Neural progenitor cell (in vitro differentiated cells): ENCODE measurements at regions not wholly inside any gene's neighbourhood (a gene's known extent, or its start where the extent isn't known, plus 50 kb on each side); places are given as distances from the start of the nearest gene placed in this dataset.

Experiments
- DNase-seq: peaks from one replicate; pipeline ENCODE4 v3.0.0-alpha.2; 2016; ENCODE audit warnings: low spot score
- H2AFZ ChIP-seq: fragments of 200-600 bp; sonication (generic); replicated peaks from 2 replicates; pipeline ENCODE4 v1.6.1; 2016; ENCODE audit warnings: antibody characterized with exemption
- H3F3A ChIP-seq: fragments of 200-600 bp; sonication (generic); 2 replicates; pipeline ENCODE4 v1.6.1; 2016; ENCODE audit warnings: antibody characterized with exemption, low read depth
- H3K27ac ChIP-seq: fragments of 200-600 bp; sonication (generic); 2 replicates; pipeline ENCODE4 v1.5.1; 2016; ENCODE audit warnings: mild to moderate bottlenecking
- H3K27me3 ChIP-seq: fragments of 200-600 bp; sonication (generic); 2 replicates; pipeline ENCODE4 v1.6.1; 2016; ENCODE audit warnings: mild to moderate bottlenecking, moderate library complexity
- H3K36me3 ChIP-seq: fragments of 200-600 bp; sonication (generic); 2 replicates; pipeline ENCODE4 v1.5.1; 2016
- H3K4me1 ChIP-seq: fragments of 200-600 bp; sonication (generic); 2 replicates; pipeline ENCODE4 v1.6.1; 2016; ENCODE audit warnings: mixed run types
- H3K4me2 ChIP-seq: fragments of 200-600 bp; sonication (generic); 2 replicates; pipeline ENCODE4 v1.6.1; 2016
- H3K4me3 ChIP-seq: fragments of 200-600 bp; sonication (generic); 2 replicates; pipeline ENCODE4 v1.5.1; 2016
- H3K79me2 ChIP-seq: fragments of 200-600 bp; sonication (generic); 2 replicates; pipeline ENCODE4 v1.6.1; 2016; ENCODE audit warnings: low read depth
- H3K9ac ChIP-seq: fragments of 200-600 bp; sonication (generic); 2 replicates; pipeline ENCODE4 v1.6.1; 2016
- H3K9me3 ChIP-seq: fragments of 200-600 bp; sonication (generic); 2 replicates; pipeline ENCODE4 v1.5.1; 2016; ENCODE audit warnings: low read depth
- H4K20me1 ChIP-seq: fragments of 200-600 bp; sonication (generic); 2 replicates; pipeline ENCODE4 v1.6.1; 2016; ENCODE audit warnings: low read depth
- H3K27ac Mint-ChIP-seq: 3 replicates; pipeline ENCODE4 v1.8.0; 2021; ENCODE audit warnings: mixed read lengths
- H3K27me3 Mint-ChIP-seq: 2 replicates; pipeline ENCODE4 v1.8.0; 2022; ENCODE audit warnings: low read depth, mild to moderate bottlenecking, inconsistent platforms, moderate library complexity, mixed read lengths; ENCODE audit not compliant: insufficient read depth
- H3K36me3 Mint-ChIP-seq: 3 replicates; pipeline ENCODE4 v1.8.0; 2021; ENCODE audit warnings: mixed read lengths
- H3K4me1 Mint-ChIP-seq: 3 replicates; pipeline ENCODE4 v1.8.0; 2021; ENCODE audit warnings: mixed read lengths
- H3K4me3 Mint-ChIP-seq: 3 replicates; pipeline ENCODE4 v1.8.0; 2021; ENCODE audit warnings: mild to moderate bottlenecking, moderate library complexity, mixed read lengths
- H3K9me3 Mint-ChIP-seq: 3 replicates; pipeline ENCODE4 v1.8.0; 2020; ENCODE audit warnings: mixed read lengths
- EZH2 ChIP-seq: fragments of 200-600 bp; sonication (generic); IDR thresholded peaks from 2 replicates; pipeline ENCODE4 v1.6.1; 2017; ENCODE audit warnings: antibody characterized with exemption, mild to moderate bottlenecking, moderate library complexity
- EZH2phosphoT487 ChIP-seq: fragments of 200-600 bp; sonication (generic); IDR thresholded peaks from 2 replicates; pipeline ENCODE4 v1.6.1; 2017; ENCODE audit warnings: antibody characterized with exemption
- TF ChIP-seq, protein P1 (sequence below): fragments of 200-600 bp; sonication (generic); IDR thresholded peaks from 2 replicates; pipeline ENCODE4 v1.5.1; 2017; ENCODE audit warnings: antibody characterized with exemption, mild to moderate bottlenecking

DNA sequence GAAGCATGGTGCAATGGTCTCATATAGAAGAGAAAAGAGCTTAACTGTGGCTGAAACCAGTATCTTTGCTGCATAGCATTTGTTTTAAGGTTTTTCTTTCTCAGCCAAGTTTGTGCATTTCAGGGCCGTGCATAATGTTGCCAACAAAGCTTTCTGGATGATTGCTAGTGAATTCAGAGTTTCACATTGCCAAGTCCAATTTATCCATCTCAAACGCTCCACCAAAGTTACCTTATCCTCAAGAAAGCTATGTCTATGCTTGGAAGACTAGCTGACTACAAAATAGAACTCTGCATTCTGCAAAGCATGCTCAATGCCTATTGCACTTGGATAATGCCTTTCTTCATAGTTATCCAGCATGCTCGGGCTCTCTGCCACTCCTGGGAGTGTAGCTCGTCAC, 535.8 kb upstream of the SGCG start:
- Histone ChIP-seq H3K27ac (no peak overlapping the region), H3F3A (no peaks in the 10 kb centered on the region), H3K4me1 (peaks cover 12% of the 10 kb centered on the region), H3K4me2 (no peak overlapping the region), H3K9ac (no peak overlapping the region), H3K27me3 (no peaks in the 10 kb centered on the region), H3K36me3 (no peaks in the 10 kb centered on the region), H2AFZ (no peak overlapping the region), H4K20me1 (no peaks in the 10 kb centered on the region), H3K79me2 (no peaks in the 10 kb centered on the region), H3K4me3 (no peak overlapping the region), H3K9me3 (no peaks in the 10 kb centered on the region)
- TF ChIP-seq, protein P1, sequence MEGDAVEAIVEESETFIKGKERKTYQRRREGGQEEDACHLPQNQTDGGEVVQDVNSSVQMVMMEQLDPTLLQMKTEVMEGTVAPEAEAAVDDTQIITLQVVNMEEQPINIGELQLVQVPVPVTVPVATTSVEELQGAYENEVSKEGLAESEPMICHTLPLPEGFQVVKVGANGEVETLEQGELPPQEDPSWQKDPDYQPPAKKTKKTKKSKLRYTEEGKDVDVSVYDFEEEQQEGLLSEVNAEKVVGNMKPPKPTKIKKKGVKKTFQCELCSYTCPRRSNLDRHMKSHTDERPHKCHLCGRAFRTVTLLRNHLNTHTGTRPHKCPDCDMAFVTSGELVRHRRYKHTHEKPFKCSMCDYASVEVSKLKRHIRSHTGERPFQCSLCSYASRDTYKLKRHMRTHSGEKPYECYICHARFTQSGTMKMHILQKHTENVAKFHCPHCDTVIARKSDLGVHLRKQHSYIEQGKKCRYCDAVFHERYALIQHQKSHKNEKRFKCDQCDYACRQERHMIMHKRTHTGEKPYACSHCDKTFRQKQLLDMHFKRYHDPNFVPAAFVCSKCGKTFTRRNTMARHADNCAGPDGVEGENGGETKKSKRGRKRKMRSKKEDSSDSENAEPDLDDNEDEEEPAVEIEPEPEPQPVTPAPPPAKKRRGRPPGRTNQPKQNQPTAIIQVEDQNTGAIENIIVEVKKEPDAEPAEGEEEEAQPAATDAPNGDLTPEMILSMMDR = no peak
- no peak for TF ChIP-seq EZH2phosphoT487
- no peak for TF ChIP-seq EZH2
- peaks cover 13% of the 10 kb centered on the region for H3K4me1 Mint-ChIP-seq
- peaks cover 4% of the 10 kb centered on the region for H3K9me3 Mint-ChIP-seq
- no peak overlapping the region for H3K4me3 Mint-ChIP-seq
- peaks cover 14% of the 10 kb centered on the region for H3K27me3 Mint-ChIP-seq
- no peaks in the 10 kb centered on the region for H3K36me3 Mint-ChIP-seq
- DNase-seq = no peak
- H3K27ac Mint-ChIP-seq = no peak overlapping the region

DNA sequence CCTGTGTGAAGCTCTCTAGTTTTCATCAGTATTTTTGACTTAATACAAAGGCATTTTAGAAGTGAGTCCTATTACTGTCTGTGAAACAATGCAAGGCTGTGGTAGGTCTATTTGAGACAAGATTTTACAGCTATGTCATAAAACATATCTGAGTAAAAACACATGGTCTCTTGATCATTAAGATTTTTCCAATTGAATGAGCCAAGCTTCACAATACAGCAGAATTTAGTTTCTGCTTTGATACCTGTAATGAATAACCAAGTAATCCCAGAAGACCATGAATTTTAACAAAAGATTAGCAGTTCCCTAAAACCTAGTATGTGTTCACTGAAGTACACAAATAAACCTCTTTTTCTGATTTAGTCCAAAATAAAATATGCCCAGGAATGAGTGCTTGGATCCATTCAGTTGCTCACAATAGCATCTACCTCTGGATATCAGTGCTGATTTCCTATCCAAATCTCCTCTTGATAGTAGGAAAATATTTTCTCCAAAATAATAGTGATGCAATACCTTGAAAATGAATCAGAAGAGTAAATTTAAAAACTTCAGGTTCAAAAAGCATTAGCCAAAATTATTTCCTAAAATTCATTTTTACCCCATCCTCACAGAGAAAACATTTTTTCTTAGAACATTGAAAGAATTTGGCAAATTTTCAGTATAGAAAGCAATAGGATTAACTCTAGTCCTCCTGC, 533.5 kb upstream of the SGCG start:
- DNase-seq = no peak
- Histone ChIP-seq H3F3A (no peaks in the 10 kb centered on the region), H3K36me3 (no peaks in the 10 kb centered on the region), H4K20me1 (no peaks in the 10 kb centered on the region), H3K27ac (no peak overlapping the region), H3K79me2 (no peaks in the 10 kb centered on the region), H3K4me2 (no peak overlapping the region), H3K4me1 (peaks cover 12% of the 10 kb centered on the region), H3K9ac (no peak overlapping the region), H2AFZ (no peak overlapping the region), H3K9me3 (no peaks in the 10 kb centered on the region), H3K27me3 (no peaks in the 10 kb centered on the region), H3K4me3 (no peak overlapping the region)
- no peak overlapping the region for H3K27ac Mint-ChIP-seq
- no peaks in the 10 kb centered on the region for H3K36me3 Mint-ChIP-seq
- no peak overlapping the region for H3K4me3 Mint-ChIP-seq
- peaks cover 13% of the 10 kb centered on the region for H3K4me1 Mint-ChIP-seq
- peaks cover 4% of the 10 kb centered on the region for H3K9me3 Mint-ChIP-seq
- peaks cover 14% of the 10 kb centered on the region for H3K27me3 Mint-ChIP-seq
- TF ChIP-seq, protein P1 = no peak
- TF ChIP-seq EZH2phosphoT487 = no peak
- TF ChIP-seq EZH2 = no peak

DNA sequence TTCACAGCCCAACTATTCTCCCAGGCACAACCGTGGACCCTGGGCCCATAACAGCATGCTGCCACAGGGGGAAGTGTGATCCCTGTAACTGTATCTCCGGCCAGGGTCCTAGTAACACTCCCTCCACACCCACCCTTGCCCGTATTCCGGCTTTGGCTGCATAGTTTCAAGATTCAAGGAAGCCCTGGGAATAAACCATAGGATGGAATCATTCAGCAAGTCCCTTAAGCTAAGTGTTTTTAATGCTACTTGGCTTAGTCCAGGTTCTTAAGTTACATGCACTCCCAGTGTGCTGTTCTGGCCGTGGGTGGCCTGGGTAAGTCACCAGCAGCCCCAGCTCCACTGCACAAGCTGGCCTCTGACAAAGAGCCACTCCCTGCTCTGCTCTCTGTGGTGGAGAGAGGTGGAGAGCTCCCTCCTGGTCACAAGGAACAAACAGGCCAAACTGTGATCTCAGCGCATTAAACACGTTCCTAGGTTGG, 532.4 kb upstream of the SGCG start:
- peaks cover 13% of the 10 kb centered on the region for H3K4me1 Mint-ChIP-seq
- H3K27ac Mint-ChIP-seq = no peak overlapping the region
- Histone ChIP-seq H3K4me2 (no peak overlapping the region), H3K79me2 (no peaks in the 10 kb centered on the region), H3K4me1 (peaks cover 12% of the 10 kb centered on the region), H3K27me3 (no peaks in the 10 kb centered on the region), H4K20me1 (no peaks in the 10 kb centered on the region), H3K9ac (no peak overlapping the region), H3K36me3 (no peaks in the 10 kb centered on the region), H3K9me3 (no peaks in the 10 kb centered on the region), H2AFZ (peak overlapping the region; percentile 78), H3F3A (no peaks in the 10 kb centered on the region), H3K4me3 (no peak overlapping the region), H3K27ac (no peak overlapping the region)
- peaks cover 4% of the 10 kb centered on the region for H3K9me3 Mint-ChIP-seq
- TF ChIP-seq, protein P1 = no peak
- TF ChIP-seq EZH2 (no peak), EZH2phosphoT487 (no peak)
- H3K4me3 Mint-ChIP-seq = no peak overlapping the region
- H3K27me3 Mint-ChIP-seq = peaks cover 14% of the 10 kb centered on the region
- H3K36me3 Mint-ChIP-seq = no peaks in the 10 kb centered on the region
- peak; percentile 51 for DNase-seq
